ENCODE measurements at regions not wholly inside any gene's neighbourhood (a gene's known extent, or its start where the extent isn't known, plus 50 kb on each side); places are given as distances from the start of the nearest gene placed in this dataset.

- Histone ChIP-seq H3K4me3 (no peak overlapping the region), H3K4me1 (replicated peaks in 1 of 2) (no peaks in the 10 kb centered on the region), H3K36me3 (replicated peaks in 1 of 2) (no peaks in the 10 kb centered on the region), H3K27me3 (no peaks in the 10 kb centered on the region), H3K27ac (no peak overlapping the region), H3K9me3 (replicated peaks in 1 of 3) (no peaks in the 10 kb centered on the region)
- no peak for TF ChIP-seq POLR2A (IDR thresholded peaks at IDR 0.05)
- TF ChIP-seq CTCF (IDR thresholded peaks at IDR 0.05) = no peak
- 75 to 85% (median 79%) methylated on average over 1 of the region's 1 CpG for WGBS, 4 donors
- intact Hi-C loops (cut with DNase I) = no loop called here
- DNase-seq = no peak
Measured at GRCh38 chr16:49201118-49201517, 80.5 kb downstream of the CBLN1 start.

- H3K4me1 ChIP-seq (replicated peaks in 1 of 2) = no peaks in the 10 kb centered on the region
- TF ChIP-seq POLR2A (IDR thresholded peaks at IDR 0.05) = no peak
- TF ChIP-seq CTCF (IDR thresholded peaks at IDR 0.05) = no peak
- H3K27me3 ChIP-seq = no peaks in the 10 kb centered on the region
- no peak overlapping the region for H3K4me3 ChIP-seq
- H3K9me3 ChIP-seq (replicated peaks in 1 of 3) = no peaks in the 10 kb centered on the region
- no peaks in the 10 kb centered on the region for H3K36me3 ChIP-seq (replicated peaks in 1 of 2)
- 82 to 87% (median 84%) methylated on average over 7 to 8 of the region's 8 CpGs for WGBS, 4 donors
- DNase-seq = no peak
- intact Hi-C loops (cut with DNase I) = no loop called here
- H3K27ac ChIP-seq = no peak overlapping the region
Measured at GRCh38 chr16:49200223-49200820, 81.3 kb downstream of the CBLN1 start.

- H3K36me3 ChIP-seq (replicated peaks in 1 of 2) = no peaks in the 10 kb centered on the region
- no peak overlapping the region for H3K27ac ChIP-seq
- no peaks in the 10 kb centered on the region for H3K27me3 ChIP-seq
- no peak for TF ChIP-seq POLR2A (IDR thresholded peaks at IDR 0.05)
- TF ChIP-seq CTCF (IDR thresholded peaks at IDR 0.05) = no peak
- H3K4me3 ChIP-seq = no peak overlapping the region
- intact Hi-C loops (cut with DNase I) = no loop called here
- no peak for DNase-seq
- no peaks in the 10 kb centered on the region for H3K4me1 ChIP-seq (replicated peaks in 1 of 2)
- no peaks in the 10 kb centered on the region for H3K9me3 ChIP-seq (replicated peaks in 1 of 3)
- WGBS, 4 donors = 23 to 51% (median 38%) methylated on average over 5 of the region's 5 CpGs
Measured at GRCh38 chr16:49195237-49195548, 86.4 kb downstream of the CBLN1 start.

- no peak overlapping the region for H3K27ac ChIP-seq
- no peak for DNase-seq
- no peak overlapping the region for H3K4me3 ChIP-seq
- no peaks in the 10 kb centered on the region for H3K27me3 ChIP-seq
- no peak for TF ChIP-seq CTCF (IDR thresholded peaks at IDR 0.05)
- 33 to 38% (median 38%) methylated on average over 16 of the region's 16 CpGs for WGBS, 4 donors
- intact Hi-C loops (cut with DNase I) = no loop called here
- H3K9me3 ChIP-seq (replicated peaks in 1 of 3) = no peaks in the 10 kb centered on the region
- no peaks in the 10 kb centered on the region for H3K4me1 ChIP-seq (replicated peaks in 1 of 2)
- no peaks in the 10 kb centered on the region for H3K36me3 ChIP-seq (replicated peaks in 1 of 2)
Measured at GRCh38 chr16:49194537-49195236, 87.0 kb downstream of the CBLN1 start.
